OCI-LY3 (cell line): ENCODE measurements at regions not wholly inside any gene's neighbourhood (a gene's known extent, or its start where the extent isn't known, plus 50 kb on each side); places are given as distances from the start of the nearest gene placed in this dataset.

ENCODE experiments used
- H2AFZ ChIP-seq: fragments of 200-600, 300-600 bp; shearing (Covaris generic); 2 replicates; pipeline ENCODE4 v1.6.0; 2014; ENCODE audit warnings: antibody characterized with exemption, low read depth, low read length
- H3K27ac ChIP-seq: fragments of 200-600, 300-600 bp; sonication (generic); 2 replicates; pipeline ENCODE4 v1.5.1; 2014; ENCODE audit warnings: mild to moderate bottlenecking, low read length, moderate library complexity, mixed read lengths
- H3K27me3 ChIP-seq: fragments of 200-600, 300-600 bp; sonication (generic); 2 replicates; pipeline ENCODE4 v1.6.1; 2014; ENCODE audit warnings: low read depth, low read length, mixed read lengths
- H3K36me3 ChIP-seq: fragments of 200-600, 300-600 bp; sonication (generic); replicated peaks from 2 replicates; pipeline ENCODE3; 2014; ENCODE audit warnings: low read depth, low read length, mixed read lengths
- H3K4me1 ChIP-seq: fragments of 300-600, 200-600 bp; sonication (generic); 2 replicates; pipeline ENCODE4 v1.6.1; 2014; ENCODE audit warnings: low read length, mixed read lengths
- H3K4me2 ChIP-seq: fragments of 200-600, 300-600 bp; sonication (generic); 2 replicates; pipeline ENCODE4 v1.6.1; 2014; ENCODE audit warnings: low read length, mixed read lengths
- H3K4me3 ChIP-seq: fragments of 300-600, 200-600 bp; sonication (generic); 2 replicates; pipeline ENCODE4 v1.5.1; 2014; ENCODE audit warnings: antibody characterized with exemption, mild to moderate bottlenecking, low read length, moderate library complexity
- H3K79me2 ChIP-seq: fragments of 300-600, 200-600 bp; shearing (Covaris generic); 2 replicates; pipeline ENCODE4 v1.6.1; 2014; ENCODE audit warnings: mild to moderate bottlenecking, low read length, mixed read lengths
- H3K9ac ChIP-seq: fragments of 300-600, 200-600 bp; shearing (Covaris generic); 2 replicates; pipeline ENCODE4 v1.6.0; 2014; ENCODE audit warnings: mild to moderate bottlenecking, low read length, moderate library complexity
- H3K9me3 ChIP-seq: fragments of 200-600, 300-600 bp; shearing (Covaris generic); 2 replicates; pipeline ENCODE4 v1.6.1; 2014; ENCODE audit warnings: low read length, mixed read lengths; ENCODE audit not compliant: insufficient read depth
- H4K20me1 ChIP-seq: fragments of 200-600, 300-600 bp; sonication (generic); 2 replicates; pipeline ENCODE4 v1.6.1; 2016; ENCODE audit warnings: low read length, mixed read lengths; ENCODE audit not compliant: insufficient read depth
- EZH2phosphoT487 ChIP-seq: fragments of 200-600 bp; shearing (Covaris generic); IDR thresholded peaks from 2 replicates; pipeline ENCODE4 v1.6.1; 2018; ENCODE audit warnings: antibody characterized with exemption, mixed run types, low read depth
- TF ChIP-seq, protein P1 (sequence below): fragments of 200-600, 300-600 bp; sonication (generic); IDR thresholded peaks from 2 replicates; pipeline ENCODE4 v1.5.1; 2014; ENCODE audit warnings: antibody characterized with exemption, low read length, low read depth

DNA sequence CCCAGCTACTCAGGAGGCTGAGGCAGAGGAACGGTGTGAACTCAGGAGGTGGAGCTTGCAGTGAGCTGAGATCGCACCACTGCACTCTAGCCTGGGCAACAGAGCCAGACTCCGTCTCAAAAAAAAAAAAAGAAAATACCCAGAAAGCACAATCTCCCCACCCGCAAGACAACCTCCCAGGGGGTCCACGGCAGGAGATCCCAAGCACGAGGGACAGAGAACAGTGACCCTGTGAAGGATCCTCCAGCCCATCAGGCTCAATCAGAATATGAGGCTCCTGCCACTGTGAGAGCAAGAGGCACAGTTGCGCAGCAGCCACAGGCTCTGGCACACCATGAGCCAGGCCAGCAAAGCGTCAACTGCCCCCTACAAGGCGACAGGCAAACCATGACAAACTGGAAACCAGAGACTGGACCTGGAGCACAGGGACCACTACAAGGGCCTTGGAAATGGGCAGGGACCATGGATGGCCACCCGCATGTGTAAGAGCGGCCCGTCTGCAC lies 164.8 kb upstream of the GRK3 start:
- TF ChIP-seq, protein P1, sequence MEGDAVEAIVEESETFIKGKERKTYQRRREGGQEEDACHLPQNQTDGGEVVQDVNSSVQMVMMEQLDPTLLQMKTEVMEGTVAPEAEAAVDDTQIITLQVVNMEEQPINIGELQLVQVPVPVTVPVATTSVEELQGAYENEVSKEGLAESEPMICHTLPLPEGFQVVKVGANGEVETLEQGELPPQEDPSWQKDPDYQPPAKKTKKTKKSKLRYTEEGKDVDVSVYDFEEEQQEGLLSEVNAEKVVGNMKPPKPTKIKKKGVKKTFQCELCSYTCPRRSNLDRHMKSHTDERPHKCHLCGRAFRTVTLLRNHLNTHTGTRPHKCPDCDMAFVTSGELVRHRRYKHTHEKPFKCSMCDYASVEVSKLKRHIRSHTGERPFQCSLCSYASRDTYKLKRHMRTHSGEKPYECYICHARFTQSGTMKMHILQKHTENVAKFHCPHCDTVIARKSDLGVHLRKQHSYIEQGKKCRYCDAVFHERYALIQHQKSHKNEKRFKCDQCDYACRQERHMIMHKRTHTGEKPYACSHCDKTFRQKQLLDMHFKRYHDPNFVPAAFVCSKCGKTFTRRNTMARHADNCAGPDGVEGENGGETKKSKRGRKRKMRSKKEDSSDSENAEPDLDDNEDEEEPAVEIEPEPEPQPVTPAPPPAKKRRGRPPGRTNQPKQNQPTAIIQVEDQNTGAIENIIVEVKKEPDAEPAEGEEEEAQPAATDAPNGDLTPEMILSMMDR, result no peak
- no peak for TF ChIP-seq EZH2phosphoT487
- Histone ChIP-seq H2AFZ (no peak overlapping the region), H4K20me1 (peaks cover 87% of the 10 kb centered on the region), H3K36me3 (no peaks in the 10 kb centered on the region), H3K4me2 (no peak overlapping the region), H3K79me2 (peaks cover 99% of the 10 kb centered on the region), H3K4me3 (no peak overlapping the region), H3K27me3 (no peaks in the 10 kb centered on the region), H3K4me1 (peaks cover 45% of the 10 kb centered on the region), H3K9ac (no peak overlapping the region), H3K9me3 (no peaks in the 10 kb centered on the region), H3K27ac (no peak overlapping the region)

DNA sequence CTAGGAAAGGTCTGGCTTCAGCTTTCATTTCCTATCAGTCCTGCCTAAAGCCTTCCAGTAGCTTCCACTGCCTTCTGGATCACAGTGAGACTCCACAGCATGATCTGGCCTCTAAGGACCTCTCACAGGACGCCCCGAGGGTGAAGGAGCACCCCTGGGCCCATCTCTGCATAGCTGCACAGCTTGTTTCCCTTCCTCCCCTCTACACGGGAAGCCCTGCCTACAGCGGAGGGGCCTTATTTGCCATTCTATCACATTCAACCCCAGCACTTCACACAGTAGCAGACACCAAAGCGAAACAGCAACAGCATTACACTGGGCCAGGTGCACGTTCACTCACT lies 162.3 kb upstream of the GRK3 start:
- no peaks in the 10 kb centered on the region for H3K27me3 ChIP-seq
- peaks cover 48% of the 10 kb centered on the region for H3K4me1 ChIP-seq
- peak overlapping the region; percentile 80; the same call in 1 of the 2 replicates for H3K4me3 ChIP-seq
- no peak overlapping the region for H3K27ac ChIP-seq
- no peaks in the 10 kb centered on the region for H3K9me3 ChIP-seq
- TF ChIP-seq EZH2phosphoT487, result no peak
- TF ChIP-seq, protein P1, result no peak
- no peaks in the 10 kb centered on the region for H3K36me3 ChIP-seq
- no peak overlapping the region for H2AFZ ChIP-seq
- H3K79me2 ChIP-seq, result peaks cover 80% of the 10 kb centered on the region
- H3K4me2 ChIP-seq, result peak overlapping the region; percentile 98
- H4K20me1 ChIP-seq, result peaks cover 62% of the 10 kb centered on the region
- no peak overlapping the region for H3K9ac ChIP-seq

GRCh38 chr22:25402501-25403283 lies 161.8 kb upstream of the GRK3 start:
- no peak overlapping the region for H3K27ac ChIP-seq
- no peaks in the 10 kb centered on the region for H3K27me3 ChIP-seq
- no peaks in the 10 kb centered on the region for H3K9me3 ChIP-seq
- H3K4me3 ChIP-seq, result peak overlapping the region; percentile 80
- peak overlapping the region; percentile 98 for H3K4me2 ChIP-seq
- peaks cover 57% of the 10 kb centered on the region for H4K20me1 ChIP-seq
- no peaks in the 10 kb centered on the region for H3K36me3 ChIP-seq
- H2AFZ ChIP-seq, result no peak overlapping the region
- peaks cover 48% of the 10 kb centered on the region for H3K4me1 ChIP-seq
- TF ChIP-seq, protein P1, result no peak
- no peak for TF ChIP-seq EZH2phosphoT487
- no peak overlapping the region for H3K9ac ChIP-seq
- peaks cover 74% of the 10 kb centered on the region for H3K79me2 ChIP-seq

DNA sequence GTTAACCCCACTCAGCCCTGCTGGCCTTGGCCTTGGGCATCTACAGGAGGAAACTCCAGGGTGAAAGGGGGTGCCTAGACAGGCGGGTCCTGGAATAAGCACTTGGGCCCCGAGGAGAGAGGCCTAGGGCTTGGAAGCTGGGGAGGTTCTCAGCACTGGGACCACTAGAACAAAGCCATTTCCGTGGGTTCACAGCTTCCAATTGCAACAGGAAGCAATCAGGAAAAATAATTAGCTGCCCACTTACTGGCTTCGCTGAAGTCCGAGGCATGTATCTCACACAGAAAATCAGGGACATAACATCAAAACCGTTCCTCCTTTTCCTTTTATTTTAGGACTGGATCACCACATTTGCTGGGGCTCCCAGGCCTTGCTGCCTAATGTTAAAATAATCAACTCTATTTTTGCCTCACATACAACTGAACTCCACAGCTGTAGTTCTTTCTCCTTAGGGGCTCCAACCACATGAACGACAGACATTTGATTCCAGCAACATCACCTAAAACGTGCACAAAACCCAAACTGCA lies 161.1 kb upstream of the GRK3 start:
- Histone ChIP-seq H3K4me3 (peak overlapping the region; percentile 80), H3K4me1 (peaks cover 43% of the 10 kb centered on the region), H3K9me3 (no peaks in the 10 kb centered on the region), H2AFZ (no peak overlapping the region), H3K27ac (no peak overlapping the region), H4K20me1 (peaks cover 52% of the 10 kb centered on the region), H3K27me3 (no peaks in the 10 kb centered on the region), H3K9ac (peak overlapping the region; percentile 65), H3K79me2 (peaks cover 68% of the 10 kb centered on the region), H3K36me3 (no peaks in the 10 kb centered on the region), H3K4me2 (peak overlapping the region; percentile 98)
- TF ChIP-seq EZH2phosphoT487, result no peak
- TF ChIP-seq, protein P1, result no peak
